Suprapubic skin (tissue), 4 donors: ENCODE measurements at regions not wholly inside any gene's neighbourhood (a gene's known extent, or its start where the extent isn't known, plus 50 kb on each side); places are given as distances from the start of the nearest gene placed in this dataset.

ENCODE experiments used
- DNase-seq, 2 donors: peaks; one replicate each; pipeline ENCODE4 v3.0.0-alpha.2; 2019; ENCODE audit warnings: low spot score in 2 of 2
- H3K27ac ChIP-seq: fragments of 200-600 bp; sonication (generic); one replicate; pipeline ENCODE4 v1.5.1; 2019
- H3K27me3 ChIP-seq: fragments of 200-600 bp; sonication (generic); one replicate; pipeline ENCODE4 v1.5.1; 2019
- H3K36me3 ChIP-seq: fragments of 200-600 bp; sonication (generic); one replicate; pipeline ENCODE4 v1.5.1; 2019
- H3K4me1 ChIP-seq: fragments of 200-600 bp; sonication (generic); one replicate; pipeline ENCODE4 v1.5.1; 2019
- H3K4me3 ChIP-seq: fragments of 200-600 bp; sonication (generic); one replicate; pipeline ENCODE4 v1.5.1; 2019; ENCODE audit warnings: mild to moderate bottlenecking
- H3K9me3 ChIP-seq: fragments of 200-600 bp; sonication (generic); one replicate; pipeline ENCODE4 v1.5.1; 2019
- CTCF ChIP-seq, 2 donors: fragments of 200-600 bp in 1 of 2; fragments of 450-650 bp in 1 of 2; sonication (generic) in 1 of 2; IDR thresholded peaks; one replicate each; pipeline ENCODE4 v1.5.1; 2016 to 2019; ENCODE audit warnings: antibody characterized with exemption in 2 of 2, mild to moderate bottlenecking in 1 of 2, moderate library complexity in 1 of 2
- EP300 ChIP-seq: sonication (generic); formaldehyde crosslinking; IDR thresholded peaks from one replicate; pipeline ENCODE4 v1.6.1; 2017; ENCODE audit warnings: antibody characterized with exemption
- POLR2A ChIP-seq, 2 donors: fragments of 450-650 bp; IDR thresholded peaks; one replicate each; pipeline ENCODE4 v1.6.1; 2017; ENCODE audit warnings: antibody characterized with exemption in 2 of 2, mild to moderate bottlenecking in 2 of 2, moderate library complexity in 2 of 2
- POLR2AphosphoS5 ChIP-seq, 3 donors: sonication (generic); formaldehyde crosslinking; IDR thresholded peaks; one replicate each; pipeline ENCODE4 v1.6.1; 2017; ENCODE audit warnings: antibody characterized with exemption in 3 of 3
- WGBS: methylation state at CpG from one replicate; pipeline ENCODE4 v1.1.5; 2018; 5-methylcytosine and 5-hydroxymethylcytosine counted together

- Histone ChIP-seq H3K4me1 (no peaks in the 10 kb centered on the region), H3K27me3 (no peaks in the 10 kb centered on the region), H3K4me3 (no peak overlapping the region), H3K9me3 (no peaks in the 10 kb centered on the region), H3K27ac (no peak overlapping the region), H3K36me3 (no peaks in the 10 kb centered on the region)
- WGBS = 84% methylated on average over 6 of the region's 6 CpGs
- no peak for DNase-seq
- TF ChIP-seq EP300 (no peak), CTCF (IDR thresholded peaks at IDR 0.05) (no peak), POLR2A (IDR thresholded peaks at IDR 0.05) (no peak), POLR2AphosphoS5 (IDR thresholded peaks at IDR 0.05) (no peak)
Measured at GRCh38 chr12:43052441-43052840, 462.9 kb upstream of the PRICKLE1 start.

GRCh38 chr12:43044241-43044640, 454.7 kb upstream of the PRICKLE1 start:
- H3K9me3 ChIP-seq = no peaks in the 10 kb centered on the region
- no peak overlapping the region for H3K4me3 ChIP-seq
- TF ChIP-seq CTCF (IDR thresholded peaks at IDR 0.05) (no peak), EP300 (no peak), POLR2AphosphoS5 (IDR thresholded peaks at IDR 0.05) (no peak)
- no peak for DNase-seq
- WGBS = 43% methylated on average over 2 of the region's 2 CpGs
- no peaks in the 10 kb centered on the region for H3K36me3 ChIP-seq
- no peak overlapping the region for H3K27ac ChIP-seq
- H3K27me3 ChIP-seq = no peaks in the 10 kb centered on the region
- no peaks in the 10 kb centered on the region for H3K4me1 ChIP-seq

- Histone ChIP-seq H3K4me3 (no peak overlapping the region), H3K27ac (no peak overlapping the region), H3K27me3 (no peaks in the 10 kb centered on the region), H3K4me1 (no peaks in the 10 kb centered on the region), H3K36me3 (no peaks in the 10 kb centered on the region), H3K9me3 (no peaks in the 10 kb centered on the region)
- TF ChIP-seq CTCF (IDR thresholded peaks at IDR 0.05) (no peak), EP300 (no peak), POLR2A (IDR thresholded peaks at IDR 0.05) (no peak), POLR2AphosphoS5 (IDR thresholded peaks at IDR 0.05) (no peak)
- DNase-seq = no peak
- WGBS = 90% methylated on average over 3 of the region's 3 CpGs
Measured at GRCh38 chr12:43038991-43039390, 449.4 kb upstream of the PRICKLE1 start.

GRCh38 chr12:43029971-43030370, 440.4 kb upstream of the PRICKLE1 start:
- Histone ChIP-seq H3K4me1 (no peaks in the 10 kb centered on the region), H3K9me3 (peaks cover 9% of the 10 kb centered on the region), H3K36me3 (no peaks in the 10 kb centered on the region), H3K4me3 (no peak overlapping the region), H3K27ac (no peak overlapping the region), H3K27me3 (no peaks in the 10 kb centered on the region)
- no peak for DNase-seq
- WGBS = 74% methylated on average over 2 of the region's 2 CpGs
- TF ChIP-seq CTCF (IDR thresholded peaks at IDR 0.05) (no peak), POLR2A (IDR thresholded peaks at IDR 0.05) (no peak), POLR2AphosphoS5 (IDR thresholded peaks at IDR 0.05) (no peak), EP300 (no peak)

- TF ChIP-seq CTCF (IDR thresholded peaks at IDR 0.05) (no peak), POLR2AphosphoS5 (IDR thresholded peaks at IDR 0.05) (no peak), POLR2A (IDR thresholded peaks at IDR 0.05) (no peak), EP300 (no peak)
Measured at GRCh38 chr12:43028826-43029225, 439.3 kb upstream of the PRICKLE1 start.

More at GRCh38 chr12:43028826-43029225, 439.3 kb upstream of the PRICKLE1 start:
- 78% methylated on average over 3 of the region's 3 CpGs for WGBS
- Histone ChIP-seq H3K27ac (no peak overlapping the region), H3K4me1 (no peaks in the 10 kb centered on the region), H3K9me3 (peaks cover 9% of the 10 kb centered on the region), H3K4me3 (no peak overlapping the region), H3K27me3 (no peaks in the 10 kb centered on the region), H3K36me3 (no peaks in the 10 kb centered on the region)
- DNase-seq = no peak
